ENCODE measurements at regions not wholly inside any gene's neighbourhood (a gene's known extent, or its start where the extent isn't known, plus 50 kb on each side); places are given as distances from the start of the nearest gene placed in this dataset.
A peak's percentile ranks its signal among the peaks of the same experiment; 100 is the strongest.

GRCh38 chr7:41507686-41508268 lies 195.1 kb downstream of the INHBA start:
- DNase-seq (ENCODE audit: extremely low read depth, low read depth) = no peak
- TF ChIP-seq CTCF (IDR thresholded peaks at IDR 0.05; ENCODE audit: low read depth, low read length) = no peak

GRCh38 chr7:41504214-41504980 lies 198.5 kb downstream of the INHBA start:
- TF ChIP-seq CTCF (IDR thresholded peaks at IDR 0.05; ENCODE audit: low read depth, low read length) = no peak
- DNase-seq (ENCODE audit: extremely low read depth, low read depth) = no peak

GRCh38 chr7:41503438-41503837 lies 199.5 kb downstream of the INHBA start:
- no peak for DNase-seq (ENCODE audit: extremely low read depth, low read depth)
- TF ChIP-seq CTCF (IDR thresholded peaks at IDR 0.05; ENCODE audit: low read depth, low read length) = no peak

- TF ChIP-seq CTCF (IDR thresholded peaks at IDR 0.05; ENCODE audit: low read depth, low read length) = no peak
- no peak for DNase-seq (ENCODE audit: extremely low read depth, low read depth)
These were observed 201.4 kb downstream of the INHBA start for GRCh38 chr7:41501466-41501865.

- DNase-seq (ENCODE audit: extremely low read depth, low read depth) = no peak
- no peak for TF ChIP-seq CTCF (IDR thresholded peaks at IDR 0.05; ENCODE audit: low read depth, low read length)
These were observed 201.9 kb downstream of the INHBA start for GRCh38 chr7:41501006-41501405.

GRCh38 chr7:41492603-41493002 lies 210.3 kb downstream of the INHBA start:
- TF ChIP-seq CTCF (IDR thresholded peaks at IDR 0.05; ENCODE audit: low read depth, low read length) = no peak
- no peak for DNase-seq (ENCODE audit: extremely low read depth, low read depth)

GRCh38 chr7:41491883-41492471 lies 210.9 kb downstream of the INHBA start:
- peak; percentile 3 for DNase-seq (ENCODE audit: extremely low read depth, low read depth)

More at GRCh38 chr7:41491883-41492471, 210.9 kb downstream of the INHBA start:
- no peak for TF ChIP-seq CTCF (IDR thresholded peaks at IDR 0.05; ENCODE audit: low read depth, low read length)
